ENCODE measurements at regions not wholly inside any gene's neighbourhood (a gene's known extent, or its start where the extent isn't known, plus 50 kb on each side); places are given as distances from the start of the nearest gene placed in this dataset.

- Histone ChIP-seq H4K20me1 (replicated peaks; ENCODE audit: control insufficient read depth, insufficient read depth, low read length) (no peaks in the 10 kb centered on the region), H3K27me3 (ENCODE audit: control insufficient read depth in 2 of 2, insufficient read depth in 2 of 2, low read length in 2 of 2) (no peaks in the 10 kb centered on the region; a peak in 1 of 5 replicates), H3K27ac (ENCODE audit: extremely low read depth, low read depth, low read length) (no peak overlapping the region), H3K9me3 (replicated peaks; ENCODE audit: control insufficient read depth, insufficient read depth, low read depth, low read length) (no peaks in the 10 kb centered on the region; the same call in 1 of the 2 replicates), H3K36me3 (ENCODE audit: control insufficient read depth, insufficient read depth, low read length) (no peaks in the 10 kb centered on the region), H3K9me1 (ENCODE audit: control insufficient read depth, insufficient read depth, low read length) (no peaks in the 10 kb centered on the region), H3K79me2 (ENCODE audit: control insufficient read depth, insufficient read depth, low read length) (no peaks in the 10 kb centered on the region), H3K4me2 (ENCODE audit: insufficient read depth, low read length) (no peak overlapping the region), H3K4me1 (replicated peaks in 1 of 2; ENCODE audit: control insufficient read depth in 2 of 2, insufficient read depth in 2 of 2, low read length in 2 of 2) (no peaks in the 10 kb centered on the region; a peak in 1 of 5 replicates), H3K9ac (ENCODE audit: insufficient read depth in 1 of 2, low read depth in 2 of 2, low read length in 2 of 2) (no peak overlapping the region), H3K4me3 (no peak overlapping the region), H2AFZ (ENCODE audit: low read depth, low read length) (no peak overlapping the region)
- DNase-seq (ENCODE audit: extremely low read depth in 1 of 4, low spot score in 3 of 4) (no peak), FAIRE-seq (no peak), ATAC-seq (no peak)
- intact Hi-C loops (cut with micrococcal nuclease): no loop called here
- POLR2A ChIA-PET: interaction anchor here (0.9 to 2.1 kb wide), 2 partner anchors 8 to 10 kb away, joined by 4 read pairs; no protein-coding TSS in a partner anchor
- WGBS (ENCODE audit: insufficient coverage, low coverage, missing lambda C conversion rate): 30% methylated on average over 5 of the region's 5 CpGs
- TF ChIP-seq ZNF316 (IDR thresholded peaks at IDR 0.05) (no peak), NCOA4 (IDR thresholded peaks at IDR 0.05; ENCODE audit: partially characterized antibody) (no peak), ZNF140 (CRISPR knock-in tag; IDR thresholded peaks at IDR 0.05) (no peak)
- no TSS peak for BruUV-seq (replicated peaks)
- in situ Hi-C loops (cut with MboI): no loop called here
- CTCF ChIA-PET (ENCODE audit: low intra/inter-chr PET ratio): no interaction called here
These were observed 116.6 kb downstream of the QRSL1 start for GRCh38 chr6:106745824-106746582.

GRCh38 chr6:106745197-106745770 is 115.9 kb downstream of the QRSL1 start:
- DNase-seq (ENCODE audit: extremely low read depth in 1 of 4, low spot score in 3 of 4) (no peak), ATAC-seq (no peak), FAIRE-seq (no peak)
- no peaks in the 10 kb centered on the region; a peak in 1 of 5 replicates for H3K27me3 ChIP-seq (ENCODE audit: control insufficient read depth in 2 of 2, insufficient read depth in 2 of 2, low read length in 2 of 2)
- no TSS peak for BruUV-seq (replicated peaks)
- no peaks in the 10 kb centered on the region for H3K36me3 ChIP-seq (ENCODE audit: control insufficient read depth, insufficient read depth, low read length)
- no peaks in the 10 kb centered on the region; a peak in 1 of 5 replicates for H3K4me1 ChIP-seq (replicated peaks in 1 of 2; ENCODE audit: control insufficient read depth in 2 of 2, insufficient read depth in 2 of 2, low read length in 2 of 2)
- TF ChIP-seq MTF1 (CRISPR knock-in tag; IDR thresholded peaks at IDR 0.05; ENCODE audit: borderline replicate concordance): no peak
- peak; percentile 35; the same call in 1 of the 2 replicates for TF ChIP-seq NFIC (IDR thresholded peaks at IDR 0.05)
- no peaks in the 10 kb centered on the region for H4K20me1 ChIP-seq (replicated peaks; ENCODE audit: control insufficient read depth, insufficient read depth, low read length)
- no peak overlapping the region for H3K27ac ChIP-seq (ENCODE audit: extremely low read depth, low read depth, low read length)
- intact Hi-C loops (cut with micrococcal nuclease) (no loop called here), in situ Hi-C loops (cut with MboI) (no loop called here)
- H2AFZ ChIP-seq (ENCODE audit: low read depth, low read length): no peak overlapping the region
- no peaks in the 10 kb centered on the region; the same call in 1 of the 2 replicates for H3K9me3 ChIP-seq (replicated peaks; ENCODE audit: control insufficient read depth, insufficient read depth, low read depth, low read length)
- no peak overlapping the region for H3K4me3 ChIP-seq
- no peaks in the 10 kb centered on the region for H3K79me2 ChIP-seq (ENCODE audit: control insufficient read depth, insufficient read depth, low read length)
- H3K9ac ChIP-seq (ENCODE audit: insufficient read depth in 1 of 2, low read depth in 2 of 2, low read length in 2 of 2): no peak overlapping the region
- no peaks in the 10 kb centered on the region for H3K9me1 ChIP-seq (ENCODE audit: control insufficient read depth, insufficient read depth, low read length)
- no peak overlapping the region for H3K4me2 ChIP-seq (ENCODE audit: insufficient read depth, low read length)
- CTCF ChIA-PET (ENCODE audit: low intra/inter-chr PET ratio): interaction anchor here (0.6 kb wide), 1 partner anchor 134 kb away, joined by 4 read pairs; no protein-coding TSS in a partner anchor
- POLR2A ChIA-PET: interaction anchor here (2.1 kb wide), 1 partner anchor 9 kb away, joined by 4 read pairs; no protein-coding TSS in a partner anchor
- WGBS (ENCODE audit: insufficient coverage, low coverage, missing lambda C conversion rate): 36% methylated on average over 3 of the region's 3 CpGs

Data from K562 (cell line).